ENCODE measurements at regions not wholly inside any gene's neighbourhood (a gene's known extent, or its start where the extent isn't known, plus 50 kb on each side); places are given as distances from the start of the nearest gene placed in this dataset.
A peak's percentile ranks its signal among the peaks of the same experiment; 100 is the strongest.
"Not testable (repeated sequence)": the region's sequence is repeated elsewhere in the genome, so short reads cannot be mapped to it uniquely, and the experiment has no call there.

- CTCF ChIA-PET, result no interaction called here
- Mint-ChIP-seq H3K4me3 (no peak overlapping the region), H3K27me3 (ENCODE audit: low read depth) (peaks cover 10% of the 10 kb centered on the region), H3K27ac (no peak overlapping the region), H3K9me3 (no peaks in the 10 kb centered on the region), H3K4me1 (ENCODE audit: low read depth) (peaks cover 4% of the 10 kb centered on the region), H3K36me3 (ENCODE audit: low read depth) (no peaks in the 10 kb centered on the region)
- intact Hi-C loops (cut with micrococcal nuclease), result no loop called here
- no peak for DNase-seq
Measured at GRCh38 chr1:208731981-208732821, 488.0 kb upstream of the PLXNA2 start.

- Mint-ChIP-seq H3K36me3 (ENCODE audit: low read depth) (no peaks in the 10 kb centered on the region), H3K4me3 (no peak overlapping the region), H3K27me3 (ENCODE audit: low read depth) (peaks cover 5% of the 10 kb centered on the region), H3K4me1 (ENCODE audit: low read depth) (peaks cover 4% of the 10 kb centered on the region), H3K27ac (no peak overlapping the region), H3K9me3 (peaks cover 4% of the 10 kb centered on the region)
- DNase-seq, result no peak
- CTCF ChIA-PET, result interaction anchor here (0.7 kb wide), 1 partner anchor 86 kb away, joined by 4 read pairs; no protein-coding TSS in a partner anchor
- intact Hi-C loops (cut with micrococcal nuclease), result no loop called here
Measured at GRCh38 chr1:208737161-208737560, 493.0 kb upstream of the PLXNA2 start.

GRCh38 chr1:208737922-208738321 is 493.7 kb upstream of the PLXNA2 start:
- H3K27me3 Mint-ChIP-seq (ENCODE audit: low read depth), result no peaks in the 10 kb centered on the region
- no peak overlapping the region for H3K4me3 Mint-ChIP-seq
- no peaks in the 10 kb centered on the region for H3K4me1 Mint-ChIP-seq (ENCODE audit: low read depth)
- H3K9me3 Mint-ChIP-seq, result peaks cover 4% of the 10 kb centered on the region
- no peaks in the 10 kb centered on the region for H3K36me3 Mint-ChIP-seq (ENCODE audit: low read depth)
- intact Hi-C loops (cut with micrococcal nuclease), result no loop called here
- CTCF ChIA-PET, result no interaction called here
- DNase-seq, result no peak
- H3K27ac Mint-ChIP-seq, result peak overlapping the region; percentile 42

GRCh38 chr1:208739636-208740035 is 495.5 kb upstream of the PLXNA2 start:
- intact Hi-C loops (cut with micrococcal nuclease); H3K4me3 Mint-ChIP-seq; H3K9me3 Mint-ChIP-seq; CTCF ChIA-PET; H3K27me3 Mint-ChIP-seq (ENCODE audit: low read depth); H3K36me3 Mint-ChIP-seq (ENCODE audit: low read depth); H3K4me1 Mint-ChIP-seq (ENCODE audit: low read depth); H3K27ac Mint-ChIP-seq; DNase-seq: not testable (repeated sequence)

- Mint-ChIP-seq H3K36me3 (ENCODE audit: low read depth) (no peaks in the 10 kb centered on the region), H3K4me1 (ENCODE audit: low read depth) (no peaks in the 10 kb centered on the region), H3K9me3 (peaks cover 5% of the 10 kb centered on the region), H3K27me3 (ENCODE audit: low read depth) (no peaks in the 10 kb centered on the region), H3K4me3 (no peak overlapping the region), H3K27ac (no peak overlapping the region)
- intact Hi-C loops (cut with micrococcal nuclease), result no loop called here
- CTCF ChIA-PET, result no interaction called here
- DNase-seq, result no peak
Measured at GRCh38 chr1:208741296-208741695, 497.1 kb upstream of the PLXNA2 start.

GRCh38 chr1:208743361-208743760 is 499.2 kb upstream of the PLXNA2 start:
- intact Hi-C loops (cut with micrococcal nuclease), result no loop called here
- Mint-ChIP-seq H3K4me1 (ENCODE audit: low read depth) (no peaks in the 10 kb centered on the region), H3K27me3 (ENCODE audit: low read depth) (no peaks in the 10 kb centered on the region), H3K36me3 (ENCODE audit: low read depth) (no peaks in the 10 kb centered on the region), H3K4me3 (no peak overlapping the region), H3K27ac (no peak overlapping the region), H3K9me3 (peaks cover 4% of the 10 kb centered on the region)
- no peak for DNase-seq
- CTCF ChIA-PET, result no interaction called here

- CTCF ChIA-PET, result no interaction called here
- H3K27ac Mint-ChIP-seq, result no peak overlapping the region
- no peak overlapping the region for H3K4me3 Mint-ChIP-seq
- peaks cover 2% of the 10 kb centered on the region for H3K9me3 Mint-ChIP-seq
- no peaks in the 10 kb centered on the region for H3K36me3 Mint-ChIP-seq (ENCODE audit: low read depth)
- intact Hi-C loops (cut with micrococcal nuclease), result no loop called here
- H3K4me1 Mint-ChIP-seq (ENCODE audit: low read depth), result no peaks in the 10 kb centered on the region
- no peaks in the 10 kb centered on the region for H3K27me3 Mint-ChIP-seq (ENCODE audit: low read depth)
- no peak for DNase-seq
Measured at GRCh38 chr1:208747979-208748378, 503.8 kb upstream of the PLXNA2 start.

- H3K27ac Mint-ChIP-seq, result no peak overlapping the region
- CTCF ChIA-PET, result no interaction called here
- H3K36me3 Mint-ChIP-seq (ENCODE audit: low read depth), result no peaks in the 10 kb centered on the region
- peaks cover 2% of the 10 kb centered on the region for H3K9me3 Mint-ChIP-seq
- H3K4me1 Mint-ChIP-seq (ENCODE audit: low read depth), result no peaks in the 10 kb centered on the region
- intact Hi-C loops (cut with micrococcal nuclease), result no loop called here
- no peak overlapping the region for H3K4me3 Mint-ChIP-seq
- DNase-seq, result no peak
- H3K27me3 Mint-ChIP-seq (ENCODE audit: low read depth), result no peaks in the 10 kb centered on the region
Measured at GRCh38 chr1:208748387-208749165, 504.4 kb upstream of the PLXNA2 start.

GRCh38 chr1:208756339-208756981 is 512.3 kb upstream of the PLXNA2 start:
- H3K27me3 Mint-ChIP-seq (ENCODE audit: low read depth), result no peaks in the 10 kb centered on the region
- no peak for DNase-seq
- no peaks in the 10 kb centered on the region for H3K36me3 Mint-ChIP-seq (ENCODE audit: low read depth)
- CTCF ChIA-PET, result interaction anchor here (0.6 kb wide), 1 partner anchor 10 kb away, joined by 3 read pairs; no protein-coding TSS in a partner anchor
- intact Hi-C loops (cut with micrococcal nuclease), result no loop called here
- H3K27ac Mint-ChIP-seq, result no peak overlapping the region
- no peak overlapping the region for H3K4me3 Mint-ChIP-seq
- H3K4me1 Mint-ChIP-seq (ENCODE audit: low read depth), result no peaks in the 10 kb centered on the region
- no peaks in the 10 kb centered on the region for H3K9me3 Mint-ChIP-seq

- no peak for DNase-seq
- CTCF ChIA-PET, result no interaction called here
- Mint-ChIP-seq H3K9me3 (no peaks in the 10 kb centered on the region), H3K4me1 (ENCODE audit: low read depth) (no peaks in the 10 kb centered on the region), H3K27me3 (ENCODE audit: low read depth) (no peaks in the 10 kb centered on the region), H3K4me3 (no peak overlapping the region), H3K36me3 (ENCODE audit: low read depth) (no peaks in the 10 kb centered on the region), H3K27ac (no peak overlapping the region)
- intact Hi-C loops (cut with micrococcal nuclease), result no loop called here
Measured at GRCh38 chr1:208757846-208758245, 513.7 kb upstream of the PLXNA2 start.

GRCh38 chr1:208759255-208759654 is 515.1 kb upstream of the PLXNA2 start:
- intact Hi-C loops (cut with micrococcal nuclease), result no loop called here
- H3K27ac Mint-ChIP-seq, result no peak overlapping the region
- CTCF ChIA-PET, result no interaction called here
- H3K9me3 Mint-ChIP-seq, result no peaks in the 10 kb centered on the region
- no peak for DNase-seq
- H3K27me3 Mint-ChIP-seq (ENCODE audit: low read depth), result no peaks in the 10 kb centered on the region
- no peaks in the 10 kb centered on the region for H3K36me3 Mint-ChIP-seq (ENCODE audit: low read depth)
- no peak overlapping the region for H3K4me3 Mint-ChIP-seq
- no peaks in the 10 kb centered on the region for H3K4me1 Mint-ChIP-seq (ENCODE audit: low read depth)

- peaks cover 3% of the 10 kb centered on the region for H3K27me3 Mint-ChIP-seq (ENCODE audit: low read depth)
- H3K27ac Mint-ChIP-seq, result no peak overlapping the region
- H3K4me3 Mint-ChIP-seq, result no peak overlapping the region
- no peak for DNase-seq
- no peaks in the 10 kb centered on the region for H3K4me1 Mint-ChIP-seq (ENCODE audit: low read depth)
- no peaks in the 10 kb centered on the region for H3K36me3 Mint-ChIP-seq (ENCODE audit: low read depth)
- intact Hi-C loops (cut with micrococcal nuclease), result no loop called here
- no peaks in the 10 kb centered on the region for H3K9me3 Mint-ChIP-seq
- CTCF ChIA-PET, result no interaction called here
Measured at GRCh38 chr1:208763971-208764370, 519.8 kb upstream of the PLXNA2 start.

All from activated naive CD4-positive, alpha-beta T cell treated with anti-CD3 and anti-CD28 coated beads for 36 hours (primary cell).